ENCODE measurements at regions not wholly inside any gene's neighbourhood (a gene's known extent, or its start where the extent isn't known, plus 50 kb on each side); places are given as distances from the start of the nearest gene placed in this dataset.

DNA sequence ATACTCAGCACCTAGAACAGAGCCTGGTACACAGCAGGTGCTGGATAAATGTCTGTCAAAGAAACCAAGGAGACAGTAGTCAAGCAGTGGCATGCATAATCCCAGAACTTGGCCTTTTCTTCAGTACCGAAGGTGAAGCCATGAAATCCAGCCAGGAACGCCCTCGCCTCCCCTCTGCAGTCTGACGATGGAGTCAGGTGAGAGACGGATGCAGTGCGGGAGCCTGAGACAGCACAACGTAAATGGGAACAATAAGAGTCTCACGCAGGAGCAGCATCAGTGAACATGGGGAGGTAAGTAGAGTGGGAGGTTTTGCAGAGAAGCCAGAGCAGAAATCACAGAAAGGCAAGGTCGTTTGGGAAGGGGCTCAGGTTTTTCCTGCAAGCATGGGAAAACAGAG, 389.3 kb upstream of the MYT1L start:
- Histone ChIP-seq H3K27me3 (ENCODE audit: control insufficient read depth in 4 of 4, insufficient read depth in 4 of 4, low read length in 3 of 4) (peaks cover 0 to 6% (median under 1%) of the 10 kb centered on the region in 4 donors), H3K9me3 (ENCODE audit: control insufficient read depth in 4 of 4, low read length in 3 of 4) (no peaks in the 10 kb centered on the region), H3K36me3 (ENCODE audit: control insufficient read depth in 4 of 4, insufficient read depth in 3 of 4, low read depth in 1 of 4, low read length in 3 of 4) (no peaks in the 10 kb centered on the region), H3K27ac (ENCODE audit: low read depth in 1 of 2, low read length in 2 of 2) (no peak overlapping the region), H3K4me3 (ENCODE audit: low read depth in 1 of 3, low read length in 3 of 3) (no peak overlapping the region), H3K9ac (ENCODE audit: low read depth in 1 of 2, low read length in 2 of 2) (no peak overlapping the region), H3K4me1 (ENCODE audit: control insufficient read depth in 4 of 4, insufficient read depth in 4 of 4, low read length in 3 of 4) (no peaks in the 10 kb centered on the region)
- WGBS = 74% methylated on average over 9 of the region's 9 CpGs
- DNase-seq (ENCODE audit: low spot score) = no peak
- TF ChIP-seq, protein P1, sequence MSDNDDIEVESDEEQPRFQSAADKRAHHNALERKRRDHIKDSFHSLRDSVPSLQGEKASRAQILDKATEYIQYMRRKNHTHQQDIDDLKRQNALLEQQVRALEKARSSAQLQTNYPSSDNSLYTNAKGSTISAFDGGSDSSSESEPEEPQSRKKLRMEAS (IDR thresholded peaks at IDR 0.05) = no peak
- TF ChIP-seq, protein P2, sequence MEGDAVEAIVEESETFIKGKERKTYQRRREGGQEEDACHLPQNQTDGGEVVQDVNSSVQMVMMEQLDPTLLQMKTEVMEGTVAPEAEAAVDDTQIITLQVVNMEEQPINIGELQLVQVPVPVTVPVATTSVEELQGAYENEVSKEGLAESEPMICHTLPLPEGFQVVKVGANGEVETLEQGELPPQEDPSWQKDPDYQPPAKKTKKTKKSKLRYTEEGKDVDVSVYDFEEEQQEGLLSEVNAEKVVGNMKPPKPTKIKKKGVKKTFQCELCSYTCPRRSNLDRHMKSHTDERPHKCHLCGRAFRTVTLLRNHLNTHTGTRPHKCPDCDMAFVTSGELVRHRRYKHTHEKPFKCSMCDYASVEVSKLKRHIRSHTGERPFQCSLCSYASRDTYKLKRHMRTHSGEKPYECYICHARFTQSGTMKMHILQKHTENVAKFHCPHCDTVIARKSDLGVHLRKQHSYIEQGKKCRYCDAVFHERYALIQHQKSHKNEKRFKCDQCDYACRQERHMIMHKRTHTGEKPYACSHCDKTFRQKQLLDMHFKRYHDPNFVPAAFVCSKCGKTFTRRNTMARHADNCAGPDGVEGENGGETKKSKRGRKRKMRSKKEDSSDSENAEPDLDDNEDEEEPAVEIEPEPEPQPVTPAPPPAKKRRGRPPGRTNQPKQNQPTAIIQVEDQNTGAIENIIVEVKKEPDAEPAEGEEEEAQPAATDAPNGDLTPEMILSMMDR (IDR thresholded peaks at IDR 0.05; ENCODE audit: low read depth, low read length, missing input control) = no peak

GRCh38 chr2:2719781-2720180, 388.7 kb upstream of the MYT1L start:
- Histone ChIP-seq H3K27me3 (ENCODE audit: control insufficient read depth in 4 of 4, insufficient read depth in 4 of 4, low read length in 3 of 4) (peaks cover 0 to 5% (median 0%) of the 10 kb centered on the region in 4 donors), H3K9ac (ENCODE audit: low read depth in 1 of 2, low read length in 2 of 2) (no peak overlapping the region), H3K36me3 (ENCODE audit: control insufficient read depth in 4 of 4, insufficient read depth in 3 of 4, low read depth in 1 of 4, low read length in 3 of 4) (no peaks in the 10 kb centered on the region), H3K9me3 (ENCODE audit: control insufficient read depth in 4 of 4, low read length in 3 of 4) (no peaks in the 10 kb centered on the region), H3K27ac (ENCODE audit: low read depth in 1 of 2, low read length in 2 of 2) (no peak overlapping the region), H3K4me3 (ENCODE audit: low read depth in 1 of 3, low read length in 3 of 3) (no peak overlapping the region), H3K4me1 (ENCODE audit: control insufficient read depth in 4 of 4, insufficient read depth in 4 of 4, low read length in 3 of 4) (no peaks in the 10 kb centered on the region)
- DNase-seq (ENCODE audit: low spot score) = no peak
- 72% methylated on average over 8 of the region's 8 CpGs for WGBS
- TF ChIP-seq ATF3 (IDR thresholded peaks at IDR 0.05) (no peak), FOXA2 (IDR thresholded peaks at IDR 0.05) (no peak), JUND (IDR thresholded peaks at IDR 0.05) (no peak), HNF4G (IDR thresholded peaks at IDR 0.05) (no peak), TAF1 (conservative IDR thresholded peaks at IDR 0.05) (no peak), FOXA1 (IDR thresholded peaks at IDR 0.05) (no peak), GABPA (IDR thresholded peaks at IDR 0.05 in 1 of 2, conservative IDR thresholded peaks at IDR 0.05 in 1 of 2) (no peak), SP1 (IDR thresholded peaks at IDR 0.05) (no peak), HNF4A (conservative IDR thresholded peaks at IDR 0.05) (no peak), REST (IDR thresholded peaks at IDR 0.05) (no peak), NR2F2 (IDR thresholded peaks at IDR 0.05) (no peak), RXRA (IDR thresholded peaks at IDR 0.05) (no peak), YY1 (IDR thresholded peaks at IDR 0.05) (no peak), RAD21 (IDR thresholded peaks at IDR 0.05) (no peak), EGR1 (IDR thresholded peaks at IDR 0.05; ENCODE audit: low read depth in 2 of 2) (no peak)
- TF ChIP-seq, protein P1 (IDR thresholded peaks at IDR 0.05) = no peak
- TF ChIP-seq, protein P2 (IDR thresholded peaks at IDR 0.05; ENCODE audit: low read depth, low read length, missing input control) = no peak
- TF ChIP-seq, protein P3, sequence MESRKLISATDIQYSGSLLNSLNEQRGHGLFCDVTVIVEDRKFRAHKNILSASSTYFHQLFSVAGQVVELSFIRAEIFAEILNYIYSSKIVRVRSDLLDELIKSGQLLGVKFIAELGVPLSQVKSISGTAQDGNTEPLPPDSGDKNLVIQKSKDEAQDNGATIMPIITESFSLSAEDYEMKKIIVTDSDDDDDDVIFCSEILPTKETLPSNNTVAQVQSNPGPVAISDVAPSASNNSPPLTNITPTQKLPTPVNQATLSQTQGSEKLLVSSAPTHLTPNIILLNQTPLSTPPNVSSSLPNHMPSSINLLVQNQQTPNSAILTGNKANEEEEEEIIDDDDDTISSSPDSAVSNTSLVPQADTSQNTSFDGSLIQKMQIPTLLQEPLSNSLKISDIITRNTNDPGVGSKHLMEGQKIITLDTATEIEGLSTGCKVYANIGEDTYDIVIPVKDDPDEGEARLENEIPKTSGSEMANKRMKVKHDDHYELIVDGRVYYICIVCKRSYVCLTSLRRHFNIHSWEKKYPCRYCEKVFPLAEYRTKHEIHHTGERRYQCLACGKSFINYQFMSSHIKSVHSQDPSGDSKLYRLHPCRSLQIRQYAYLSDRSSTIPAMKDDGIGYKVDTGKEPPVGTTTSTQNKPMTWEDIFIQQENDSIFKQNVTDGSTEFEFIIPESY (IDR thresholded peaks at IDR 0.05) = no peak

Measured in liver (tissue), 8 donors.